ENCODE measurements at regions not wholly inside any gene's neighbourhood (a gene's known extent, or its start where the extent isn't known, plus 50 kb on each side); places are given as distances from the start of the nearest gene placed in this dataset.

DNA sequence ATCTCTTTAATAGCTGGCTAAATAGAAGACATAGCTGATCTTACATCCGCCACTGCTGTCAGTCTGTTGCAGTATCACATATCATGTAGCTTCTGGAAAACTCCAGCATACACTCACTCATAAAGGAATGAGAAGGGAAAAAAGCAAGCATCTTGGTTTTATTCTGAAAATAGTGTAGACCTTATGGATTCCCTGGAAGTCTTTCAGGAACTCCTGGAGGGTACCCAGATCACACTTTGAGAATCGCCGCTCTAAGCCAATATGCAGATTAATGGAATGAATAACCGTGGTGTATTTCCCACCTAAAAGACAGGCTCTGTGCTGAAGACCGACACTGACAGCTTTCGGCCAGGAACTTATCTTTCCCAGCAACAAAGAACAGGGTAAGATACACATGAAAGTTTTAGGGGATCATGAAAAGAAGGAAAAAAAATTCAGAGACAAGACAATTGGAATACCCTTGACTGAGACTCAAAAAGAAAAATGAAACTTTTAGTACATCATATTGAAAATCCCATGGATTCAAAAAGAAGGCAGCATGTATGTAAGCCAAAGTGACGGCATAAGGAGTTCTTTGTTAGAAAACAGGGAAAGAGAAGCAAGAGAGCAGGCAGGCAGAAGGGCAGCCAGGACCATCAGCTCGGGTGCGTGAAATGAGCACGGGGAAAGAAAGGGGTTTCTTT, 56.4 kb upstream of the SEC11C start:
- no peak overlapping the region for H3K27ac ChIP-seq
- H3K4me3 ChIP-seq, result no peak overlapping the region
- WGBS, 2 donors, result 72 to 73% methylated on average over 10 of the region's 10 CpGs
- DNase-seq (no peak), ATAC-seq (ENCODE audit: low FRiP score in 2 of 2) (no peak)
- TF ChIP-seq EP300 (IDR thresholded peaks at IDR 0.05) (no peak), POLR2A (IDR thresholded peaks at IDR 0.05) (no peak), POLR2AphosphoS5 (IDR thresholded peaks at IDR 0.05) (no peak)
- TF ChIP-seq, protein P1, sequence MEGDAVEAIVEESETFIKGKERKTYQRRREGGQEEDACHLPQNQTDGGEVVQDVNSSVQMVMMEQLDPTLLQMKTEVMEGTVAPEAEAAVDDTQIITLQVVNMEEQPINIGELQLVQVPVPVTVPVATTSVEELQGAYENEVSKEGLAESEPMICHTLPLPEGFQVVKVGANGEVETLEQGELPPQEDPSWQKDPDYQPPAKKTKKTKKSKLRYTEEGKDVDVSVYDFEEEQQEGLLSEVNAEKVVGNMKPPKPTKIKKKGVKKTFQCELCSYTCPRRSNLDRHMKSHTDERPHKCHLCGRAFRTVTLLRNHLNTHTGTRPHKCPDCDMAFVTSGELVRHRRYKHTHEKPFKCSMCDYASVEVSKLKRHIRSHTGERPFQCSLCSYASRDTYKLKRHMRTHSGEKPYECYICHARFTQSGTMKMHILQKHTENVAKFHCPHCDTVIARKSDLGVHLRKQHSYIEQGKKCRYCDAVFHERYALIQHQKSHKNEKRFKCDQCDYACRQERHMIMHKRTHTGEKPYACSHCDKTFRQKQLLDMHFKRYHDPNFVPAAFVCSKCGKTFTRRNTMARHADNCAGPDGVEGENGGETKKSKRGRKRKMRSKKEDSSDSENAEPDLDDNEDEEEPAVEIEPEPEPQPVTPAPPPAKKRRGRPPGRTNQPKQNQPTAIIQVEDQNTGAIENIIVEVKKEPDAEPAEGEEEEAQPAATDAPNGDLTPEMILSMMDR (IDR thresholded peaks at IDR 0.05), result no peak
- H3K4me1 ChIP-seq, result no peaks in the 10 kb centered on the region
- no peaks in the 10 kb centered on the region for H3K9me3 ChIP-seq
- H3K27me3 ChIP-seq, result no peaks in the 10 kb centered on the region
- no peaks in the 10 kb centered on the region for H3K36me3 ChIP-seq

DNA sequence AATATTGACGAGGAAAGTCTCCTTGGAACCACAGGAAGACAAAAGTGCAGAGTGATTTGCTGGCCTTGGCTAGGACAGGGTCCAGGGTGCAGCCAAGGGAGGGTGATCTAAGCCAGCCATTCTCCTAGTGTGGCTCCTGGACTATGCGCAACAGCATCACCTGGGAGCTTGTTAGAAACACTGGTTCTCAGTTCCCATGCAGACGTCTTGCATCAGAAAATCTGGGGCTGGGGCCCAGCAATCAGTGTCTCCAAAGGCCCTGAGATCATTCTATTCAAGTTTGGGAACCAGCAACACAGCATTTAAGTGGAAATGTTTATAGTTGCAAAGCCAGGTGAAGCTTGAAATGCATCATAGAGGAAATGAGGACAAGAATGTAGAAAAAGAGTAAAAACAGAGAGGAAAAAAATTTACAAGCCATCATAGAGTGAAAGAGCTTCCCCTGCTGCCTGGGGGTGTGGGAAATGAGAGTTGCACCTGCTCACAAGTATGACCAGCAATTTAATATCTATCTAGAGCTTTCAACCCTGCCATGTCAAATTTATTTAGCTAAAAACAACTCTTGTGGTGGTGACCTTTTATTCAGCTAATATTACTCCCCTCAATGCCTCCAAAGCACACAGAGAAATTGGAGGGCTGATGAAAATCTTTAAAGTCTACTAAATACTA, 54.4 kb upstream of the SEC11C start:
- no peak for TF ChIP-seq POLR2AphosphoS5 (IDR thresholded peaks at IDR 0.05)
- TF ChIP-seq, protein P1 (IDR thresholded peaks at IDR 0.05), result no peak
- TF ChIP-seq POLR2A (IDR thresholded peaks at IDR 0.05), result no peak
- no peak for TF ChIP-seq EP300 (IDR thresholded peaks at IDR 0.05)
- H3K4me1 ChIP-seq, result no peaks in the 10 kb centered on the region
- 89 to 94% methylated on average over 2 to 3 of the region's 3 CpGs for WGBS, 2 donors
- H3K36me3 ChIP-seq, result no peaks in the 10 kb centered on the region
- H3K27me3 ChIP-seq, result no peaks in the 10 kb centered on the region
- ATAC-seq (ENCODE audit: low FRiP score in 2 of 2) (no peak), DNase-seq (no peak)
- no peaks in the 10 kb centered on the region for H3K9me3 ChIP-seq
- no peak overlapping the region for H3K4me3 ChIP-seq
- H3K27ac ChIP-seq, result no peak overlapping the region

GRCh38 chr18:59085797-59086196, 53.9 kb upstream of the SEC11C start:
- ATAC-seq (ENCODE audit: low FRiP score in 2 of 2) (no peak), DNase-seq (no peak)
- Histone ChIP-seq H3K36me3 (no peaks in the 10 kb centered on the region), H3K9me3 (no peaks in the 10 kb centered on the region), H3K27ac (no peak overlapping the region), H3K4me3 (no peak overlapping the region), H3K27me3 (no peaks in the 10 kb centered on the region), H3K4me1 (no peaks in the 10 kb centered on the region)
- TF ChIP-seq POLR2A (IDR thresholded peaks at IDR 0.05) (no peak), POLR2AphosphoS5 (IDR thresholded peaks at IDR 0.05) (no peak), EP300 (IDR thresholded peaks at IDR 0.05) (no peak)
- TF ChIP-seq, protein P1 (IDR thresholded peaks at IDR 0.05), result no peak
- 37 to 87% methylated on average over 1 of the region's 1 CpG for WGBS, 2 donors

DNA sequence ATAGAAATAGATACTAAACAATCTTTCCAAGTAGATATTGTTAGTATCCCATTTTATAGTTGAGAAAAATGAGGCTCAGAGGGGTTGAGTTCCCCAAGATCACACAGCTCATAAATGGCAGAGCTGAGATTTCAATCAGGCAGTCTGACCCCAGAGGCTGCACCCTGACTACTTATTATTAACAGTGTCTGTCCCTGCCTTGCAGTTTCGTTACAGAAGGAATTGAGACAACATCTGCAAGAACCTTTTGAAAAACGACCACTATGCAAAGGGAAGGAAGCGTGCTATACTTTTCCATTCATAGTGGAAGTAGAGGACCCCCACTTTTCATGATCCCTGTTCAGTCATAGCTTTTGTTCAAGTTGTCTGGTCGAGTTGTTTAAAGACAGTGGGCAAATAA, 53.2 kb upstream of the SEC11C start:
- Histone ChIP-seq H3K9me3 (no peaks in the 10 kb centered on the region), H3K27me3 (no peaks in the 10 kb centered on the region), H3K36me3 (no peaks in the 10 kb centered on the region), H3K4me1 (no peaks in the 10 kb centered on the region), H3K4me3 (no peak overlapping the region), H3K27ac (no peak overlapping the region)
- TF ChIP-seq EP300 (IDR thresholded peaks at IDR 0.05), result no peak
- TF ChIP-seq, protein P1 (IDR thresholded peaks at IDR 0.05), result no peak
- no peak for TF ChIP-seq POLR2AphosphoS5 (IDR thresholded peaks at IDR 0.05)
- TF ChIP-seq POLR2A (IDR thresholded peaks at IDR 0.05), result no peak
- ATAC-seq (ENCODE audit: low FRiP score in 2 of 2) (no peak), DNase-seq (no peak)
- 52 to 55% methylated on average over 4 of the region's 4 CpGs for WGBS, 2 donors

DNA sequence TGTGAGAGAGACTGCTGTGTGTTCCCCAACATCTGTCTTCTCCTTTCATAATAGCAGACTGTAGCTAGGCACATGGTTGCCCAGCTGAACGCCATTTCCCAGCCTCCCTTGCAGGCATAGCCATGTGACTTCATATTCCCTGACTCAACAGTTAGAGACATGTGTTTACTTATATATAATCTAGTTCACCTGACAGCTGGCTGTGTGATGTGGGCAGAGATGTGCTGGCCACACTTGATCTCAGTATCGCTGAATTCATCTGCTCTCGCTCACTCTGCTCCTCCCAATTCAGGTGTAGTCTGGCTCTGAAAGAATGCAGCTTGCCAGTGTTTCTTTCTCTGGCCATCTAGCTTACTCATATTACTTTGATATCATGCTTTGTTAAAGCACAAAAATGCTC, 52.3 kb upstream of the SEC11C start:
- TF ChIP-seq POLR2A (IDR thresholded peaks at IDR 0.05) (no peak), EP300 (IDR thresholded peaks at IDR 0.05) (no peak), POLR2AphosphoS5 (IDR thresholded peaks at IDR 0.05) (no peak)
- TF ChIP-seq, protein P1 (IDR thresholded peaks at IDR 0.05), result no peak
- Histone ChIP-seq H3K9me3 (no peaks in the 10 kb centered on the region), H3K27ac (no peak overlapping the region), H3K27me3 (no peaks in the 10 kb centered on the region), H3K4me1 (no peaks in the 10 kb centered on the region), H3K36me3 (no peaks in the 10 kb centered on the region), H3K4me3 (no peak overlapping the region)
- WGBS, 2 donors, result 88 to 91% methylated on average over 3 of the region's 3 CpGs
- DNase-seq (no peak), ATAC-seq (ENCODE audit: low FRiP score in 2 of 2) (no peak)

All from upper lobe of left lung (tissue), 6 donors.